ENCODE measurements at regions not wholly inside any gene's neighbourhood (a gene's known extent, or its start where the extent isn't known, plus 50 kb on each side); places are given as distances from the start of the nearest gene placed in this dataset.

- TF ChIP-seq CTCF (IDR thresholded peaks at IDR 0.05) (no peak), POLR2A (IDR thresholded peaks at IDR 0.05) (no peak)
Observed at GRCh38 chr3:72058493-72059081, 273.6 kb upstream of the PROK2 start.

Measured in testis (tissue), 2 donors.